GM12875 (cell line): ENCODE measurements at regions not wholly inside any gene's neighbourhood (a gene's known extent, or its start where the extent isn't known, plus 50 kb on each side); places are given as distances from the start of the nearest gene placed in this dataset.

Experiments
- H3K4me3 ChIP-seq: one replicate; pipeline ENCODE4 v1.5.1; 2011; ENCODE audit warnings: low read depth, low read length, control low read depth
- TF ChIP-seq, protein P1 (sequence below): IDR thresholded peaks from 2 replicates; pipeline ENCODE4 v1.5.1; 2011; ENCODE audit warnings: low read depth, mild to moderate bottlenecking, control low read depth, inconsistent platforms, low read length, moderate library complexity, borderline replicate concordance; ENCODE audit not compliant: insufficient read depth

DNA sequence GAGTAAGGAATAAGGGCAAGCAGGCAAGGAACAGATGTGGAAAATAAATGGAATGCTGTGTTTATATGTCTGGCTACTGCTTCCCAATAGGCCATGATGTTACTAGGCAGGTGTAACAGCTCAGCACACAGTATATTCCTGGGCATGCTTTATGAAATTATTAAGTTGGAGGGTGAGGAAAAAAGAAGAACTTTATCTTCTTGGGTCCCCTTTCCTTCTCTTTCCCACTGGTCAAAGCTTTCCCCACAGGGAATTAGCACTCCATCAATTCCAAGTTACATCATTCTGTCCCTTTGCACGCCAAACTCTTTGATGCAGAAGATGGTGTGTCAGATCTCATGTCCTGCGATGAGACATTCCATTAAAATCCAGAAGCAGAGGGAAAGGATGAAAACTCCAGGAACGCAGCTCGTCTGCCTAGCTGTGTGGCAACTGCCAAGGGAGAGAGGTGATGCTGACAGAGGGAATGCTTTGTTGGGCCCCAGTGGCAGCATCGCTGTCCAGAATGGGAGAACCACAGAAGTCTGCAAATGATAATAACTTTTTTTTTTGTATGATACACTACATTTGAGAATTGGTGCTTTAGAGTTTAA is 447.3 kb upstream of the ARRDC3 start:
- TF ChIP-seq, protein P1, sequence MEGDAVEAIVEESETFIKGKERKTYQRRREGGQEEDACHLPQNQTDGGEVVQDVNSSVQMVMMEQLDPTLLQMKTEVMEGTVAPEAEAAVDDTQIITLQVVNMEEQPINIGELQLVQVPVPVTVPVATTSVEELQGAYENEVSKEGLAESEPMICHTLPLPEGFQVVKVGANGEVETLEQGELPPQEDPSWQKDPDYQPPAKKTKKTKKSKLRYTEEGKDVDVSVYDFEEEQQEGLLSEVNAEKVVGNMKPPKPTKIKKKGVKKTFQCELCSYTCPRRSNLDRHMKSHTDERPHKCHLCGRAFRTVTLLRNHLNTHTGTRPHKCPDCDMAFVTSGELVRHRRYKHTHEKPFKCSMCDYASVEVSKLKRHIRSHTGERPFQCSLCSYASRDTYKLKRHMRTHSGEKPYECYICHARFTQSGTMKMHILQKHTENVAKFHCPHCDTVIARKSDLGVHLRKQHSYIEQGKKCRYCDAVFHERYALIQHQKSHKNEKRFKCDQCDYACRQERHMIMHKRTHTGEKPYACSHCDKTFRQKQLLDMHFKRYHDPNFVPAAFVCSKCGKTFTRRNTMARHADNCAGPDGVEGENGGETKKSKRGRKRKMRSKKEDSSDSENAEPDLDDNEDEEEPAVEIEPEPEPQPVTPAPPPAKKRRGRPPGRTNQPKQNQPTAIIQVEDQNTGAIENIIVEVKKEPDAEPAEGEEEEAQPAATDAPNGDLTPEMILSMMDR: no peak
- no peak overlapping the region for H3K4me3 ChIP-seq

- no peak overlapping the region for H3K4me3 ChIP-seq
- TF ChIP-seq, protein P1: no peak
Observed at GRCh38 chr5:91825618-91826017, 442.5 kb upstream of the ARRDC3 start.

GRCh38 chr5:91824406-91824805 is 441.3 kb upstream of the ARRDC3 start:
- H3K4me3 ChIP-seq: no peak overlapping the region
- TF ChIP-seq, protein P1: no peak

DNA sequence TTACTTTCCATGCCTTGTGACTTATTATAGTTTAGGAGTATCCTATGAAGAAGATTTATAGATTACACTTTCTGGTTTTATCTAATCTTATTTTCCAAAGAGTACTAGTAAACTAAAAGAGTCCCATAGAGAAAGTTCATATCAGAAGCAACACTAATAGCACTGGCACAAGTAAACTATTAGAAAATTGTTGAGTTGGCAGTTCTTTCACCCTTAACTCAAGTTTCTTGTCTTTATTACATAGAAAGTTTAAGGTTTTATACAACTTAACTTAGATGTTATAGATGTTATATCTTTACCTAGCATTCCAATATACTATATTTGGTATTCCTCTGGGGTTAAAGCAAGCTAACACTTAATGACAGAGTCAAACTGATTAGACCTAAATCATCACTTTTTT is 437.8 kb upstream of the ARRDC3 start:
- TF ChIP-seq, protein P1: no peak
- H3K4me3 ChIP-seq: no peak overlapping the region

DNA sequence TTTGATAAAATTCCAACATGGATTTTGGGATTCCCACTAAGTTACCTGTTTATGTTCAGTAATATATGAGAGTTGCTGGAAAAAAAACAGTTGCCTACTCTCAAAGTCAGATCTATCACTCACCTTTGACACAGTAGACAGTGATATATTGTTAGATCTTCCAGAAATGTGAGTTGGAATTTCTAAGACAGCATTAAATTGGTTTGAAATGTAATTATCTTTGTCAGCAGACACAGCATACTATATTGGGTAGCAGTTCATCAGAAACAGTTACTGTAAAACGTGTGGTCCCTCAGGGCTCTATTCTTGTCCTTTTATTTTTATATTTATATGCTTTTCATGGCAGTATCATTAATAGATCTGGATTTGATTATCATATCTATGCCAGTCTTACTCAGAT is 433.6 kb upstream of the ARRDC3 start:
- TF ChIP-seq, protein P1: no peak
- H3K4me3 ChIP-seq: no peak overlapping the region

DNA sequence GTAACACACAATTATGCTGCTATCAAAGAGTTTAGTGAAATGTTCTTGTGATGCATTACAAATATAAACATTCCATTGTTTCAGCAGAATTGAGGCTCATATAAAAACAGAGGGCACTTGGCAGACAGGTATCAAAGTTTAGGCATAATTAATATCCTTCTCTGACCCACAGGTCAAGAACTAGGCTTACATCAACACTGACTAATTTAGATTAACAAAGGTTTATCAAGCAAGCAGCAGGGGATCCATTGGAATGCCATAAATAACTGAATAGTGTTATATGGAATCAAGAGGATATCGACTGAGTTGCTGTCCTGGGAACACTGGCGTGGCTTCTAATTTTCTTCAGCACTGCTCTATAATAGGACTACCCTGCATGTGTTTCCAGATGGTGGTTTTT is 414.5 kb upstream of the ARRDC3 start:
- TF ChIP-seq, protein P1: no peak
- H3K4me3 ChIP-seq: no peak overlapping the region

- no peak overlapping the region for H3K4me3 ChIP-seq
- TF ChIP-seq, protein P1: no peak
Observed at GRCh38 chr5:91794856-91795548, 411.9 kb upstream of the ARRDC3 start.
